GM12878 (cell line): ENCODE measurements at regions not wholly inside any gene's neighbourhood (a gene's known extent, or its start where the extent isn't known, plus 50 kb on each side); places are given as distances from the start of the nearest gene placed in this dataset.

Experiments
- ATAC-seq: fragments of 200-7000 bp; cut with Tn5 transposase; 3 replicates; pipeline ENCODE4 v1.9.1; 2020; ENCODE audit warnings: mild to moderate bottlenecking, moderate library complexity
- BruUV-seq: library from RNA; stranded (reverse); fragments of 400-500 nt; replicated peaks from 2 replicates; lab custom pipeline; 2021; lab: Mats Ljungman, UMichigan
- CTCF ChIA-PET: fragments of 300-600 bp; sonication (Branson Sonifier 250); formaldehyde crosslinking; extraction: SDS; loops from one replicate; lab custom pipeline; 2021; ENCODE audit warnings: inconsistent platforms; lab: Yijun Ruan, JAX
- POLR2A ChIA-PET: fragments of 350-600 bp; formaldehyde crosslinking; extraction: SDS; loops from one replicate; lab custom pipeline; 2021; ENCODE audit warnings: inconsistent platforms; lab: Charles Lee
- RAD21 ChIA-PET: fragments of 300-600 bp; sonication (Branson Sonifier 250); formaldehyde crosslinking; loops from one replicate; lab custom pipeline; 2023; ENCODE audit warnings: antibody characterized with exemption; ENCODE audit not compliant: unreplicated experiment; lab: Charles Lee
- SMC1A ChIA-PET: fragments of 300-600 bp; sonication (Branson Sonifier 250); formaldehyde crosslinking; loops from one replicate; lab custom pipeline; 2023; ENCODE audit not compliant: unreplicated experiment, uncharacterized antibody; lab: Charles Lee
- DNase-seq: peaks from one replicate; pipeline ENCODE4 v3.0.0-alpha.2; 2011; ENCODE audit warnings: low read depth, low spot score
- FAIRE-seq: peaks from 3 replicates; lab custom pipeline; 2011; peaks lifted over from hg19 to GRCh38; lab: Jason Lieb, UNC
- H2AFZ ChIP-seq: 2 replicates; pipeline ENCODE4 v1.6.0; 2011; ENCODE audit warnings: low read depth, low read length, control low read depth; ENCODE audit not compliant: control insufficient read depth
- H3K27ac ChIP-seq: 2 replicates; pipeline ENCODE4 v1.5.1; 2011; ENCODE audit warnings: control low read depth; ENCODE audit not compliant: control insufficient read depth, insufficient read depth
- H3K27me3 ChIP-seq, 2 experiments: replicated peaks in 1 of 2; 2 replicates each; pipeline versions ENCODE4 v1.6.0 to v1.6.1; 2011; ENCODE audit warnings: low read length in 1 of 2; ENCODE audit not compliant: control insufficient read depth in 2 of 2, insufficient read depth in 2 of 2
- H3K36me3 ChIP-seq, 2 experiments: 2 replicates each; pipeline ENCODE4 v1.5.1; 2011; ENCODE audit warnings: low read length in 1 of 2; ENCODE audit not compliant: control insufficient read depth in 2 of 2, insufficient read depth in 2 of 2
- H3K4me1 ChIP-seq: 2 replicates; pipeline ENCODE4 v1.6.1; 2011; ENCODE audit warnings: mild to moderate bottlenecking, low read length, moderate library complexity, mixed read lengths; ENCODE audit not compliant: control insufficient read depth, insufficient read depth
- H3K4me2 ChIP-seq: 2 replicates; pipeline ENCODE4 v1.6.0; 2011; ENCODE audit warnings: control low read depth; ENCODE audit not compliant: control insufficient read depth, insufficient read depth
- H3K4me3 ChIP-seq: fragments of 200-600 bp; sonication (generic); 2 replicates; pipeline ENCODE4 v1.5.1; 2016
- H3K79me2 ChIP-seq: 2 replicates; pipeline ENCODE4 v1.6.0; 2011; ENCODE audit warnings: low read length; ENCODE audit not compliant: control insufficient read depth, insufficient read depth
- H3K9ac ChIP-seq: 2 replicates; pipeline ENCODE4 v1.8.0; 2011; ENCODE audit warnings: low read length, control low read depth, mixed read lengths; ENCODE audit not compliant: control insufficient read depth, insufficient read depth
- H3K9me3 ChIP-seq: replicated peaks from 3 replicates; pipeline ENCODE4 v1.5.1; 2011; ENCODE audit warnings: mild to moderate bottlenecking, low read length; ENCODE audit not compliant: control insufficient read depth, insufficient read depth
- H4K20me1 ChIP-seq: 2 replicates; pipeline ENCODE4 v1.6.0; 2011; ENCODE audit not compliant: control insufficient read depth, insufficient read depth
- BRCA1 ChIP-seq: IDR thresholded peaks from 2 replicates; pipeline ENCODE4 v1.6.1; 2011; ENCODE audit warnings: low read depth, low read length, improper control_type of control experiment
- CBFB ChIP-seq: IDR thresholded peaks from 2 replicates; pipeline ENCODE4 v1.6.1; 2016; ENCODE audit warnings: antibody characterized with exemption, low read depth
- CBX5 ChIP-seq: sonication (generic); IDR thresholded peaks from 2 replicates; pipeline ENCODE4 v1.6.1; 2016; ENCODE audit warnings: low read depth, moderate library complexity, mild to moderate bottlenecking, inconsistent platforms
- CEBPB ChIP-seq, 2 experiments: fragments of 150-350 bp in 1 of 2; IDR thresholded peaks; 2 replicates each; pipeline ENCODE4 v1.6.1; 2012 to 2014; ENCODE audit warnings: low read depth in 2 of 2, low read length in 2 of 2, borderline replicate concordance in 1 of 2, inconsistent platforms in 1 of 2
- FOXM1 ChIP-seq: IDR thresholded peaks from 2 replicates; pipeline ENCODE4 v1.6.1; 2012; ENCODE audit warnings: low read depth, mild to moderate bottlenecking, inconsistent platforms, low read length, moderate library complexity
- HCFC1 ChIP-seq: fragments of 150-350 bp; IDR thresholded peaks from 2 replicates; pipeline ENCODE4 v1.6.1; 2014; ENCODE audit warnings: low read length
- MXI1 ChIP-seq: fragments of 150-350 bp; IDR thresholded peaks from 2 replicates; pipeline ENCODE4 v1.6.1; 2011; ENCODE audit warnings: low read depth, mild to moderate bottlenecking, inconsistent platforms, low read length, improper control_type of control experiment
- NFYB ChIP-seq: IDR thresholded peaks from 2 replicates; pipeline ENCODE4 v1.6.1; 2011; ENCODE audit warnings: low read depth, mild to moderate bottlenecking, low read length, improper control_type of control experiment, moderate library complexity; ENCODE audit not compliant: insufficient read depth
- RAD21 ChIP-seq: IDR thresholded peaks from 2 replicates; pipeline ENCODE4 v1.6.1; 2011; ENCODE audit warnings: mild to moderate bottlenecking, low read depth, low read length, moderate library complexity; ENCODE audit not compliant: insufficient read depth
- RFX5 ChIP-seq: IDR thresholded peaks from 2 replicates; pipeline ENCODE4 v1.6.1; 2011; ENCODE audit warnings: low read depth, low read length, improper control_type of control experiment
- SREBF1 ChIP-seq: IDR thresholded peaks from 2 replicates; pipeline ENCODE4 v1.6.1; 2012; ENCODE audit warnings: mild to moderate bottlenecking, low read length
- SRF ChIP-seq, 2 experiments: IDR thresholded peaks; 2 replicates each; pipeline ENCODE4 v1.6.1; 2011; ENCODE audit warnings: low read depth in 2 of 2, low read length in 2 of 2, mild to moderate bottlenecking in 1 of 2, moderate library complexity in 1 of 2
- SUPT20H ChIP-seq: IDR thresholded peaks from 2 replicates; pipeline ENCODE4 v1.6.1; 2011; ENCODE audit warnings: low read depth, mild to moderate bottlenecking, low read length, moderate library complexity, borderline replicate concordance; ENCODE audit not compliant: control insufficient read depth
- YY1 ChIP-seq: IDR thresholded peaks from 2 replicates; pipeline ENCODE4 v1.6.1; 2011; ENCODE audit warnings: low read depth, mild to moderate bottlenecking, low read length
- ZBED1 ChIP-seq: IDR thresholded peaks from 2 replicates; pipeline ENCODE4 v1.6.1; 2016; ENCODE audit warnings: borderline replicate concordance
- WGBS: methylation state at CpG from one replicate; pipeline ENCODE4 v1.1.6; 2016; ENCODE audit warnings: low lambda C conversion rate; ENCODE audit not compliant: insufficient replicate concordance, insufficient coverage; ENCODE audit errors: missing lambda C conversion rate; 5-methylcytosine and 5-hydroxymethylcytosine counted together
- in situ Hi-C: fragments of 300-500 bp; cut with MboI; formaldehyde crosslinking; loops from 9 replicates; pipeline ENCODE4 v1.14.3; 2018; ENCODE audit warnings: mixed read lengths
- intact Hi-C: fragments of 100-400 bp; cut with micrococcal nuclease; formaldehyde crosslinking; loops from one replicate; pipeline ENCODE4 v1.14.2; 2022; ENCODE audit not compliant: unreplicated experiment
- TF ChIP-seq, protein P1 (sequence below): fragments of 450-650 bp; formaldehyde crosslinking; IDR thresholded peaks from 2 replicates; pipeline ENCODE4 v1.4.0; 2020; ENCODE audit warnings: mild to moderate bottlenecking, moderate library complexity
- TF ChIP-seq, protein P2 (sequence below): fragments of 450-650 bp; IDR thresholded peaks from 2 replicates; pipeline ENCODE4 v1.6.1; 2018; ENCODE audit warnings: mild to moderate bottlenecking, low read depth, moderate library complexity; ENCODE audit not compliant: partially characterized antibody
- TF ChIP-seq, protein P3 (sequence below): fragments of 450-650 bp; IDR thresholded peaks from 2 replicates; pipeline ENCODE4 v1.6.1; 2018; ENCODE audit warnings: borderline replicate concordance, mild to moderate bottlenecking; ENCODE audit not compliant: partially characterized antibody

DNA sequence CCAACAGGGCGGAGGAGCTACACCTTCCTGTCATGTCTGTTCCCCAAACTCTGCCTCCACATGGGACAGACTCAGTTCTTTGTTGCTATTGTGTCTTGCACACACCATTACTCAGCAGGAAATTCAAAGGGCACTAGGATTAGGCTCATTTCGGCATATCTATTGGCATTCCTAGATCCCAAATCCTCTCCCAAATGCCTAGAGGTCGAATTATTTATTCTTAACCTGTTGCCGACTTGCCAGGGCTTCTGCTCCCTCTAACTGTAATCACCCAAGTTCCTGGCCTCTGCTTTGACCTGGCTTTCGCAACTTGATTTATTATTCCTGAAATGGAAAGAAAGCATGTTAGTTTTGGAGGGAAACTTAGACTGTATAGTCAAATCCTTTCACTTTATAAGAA lies 67.8 kb upstream of the ST6GAL2 start:
- DNase-seq (no peak), ATAC-seq (no peak), FAIRE-seq (no peak)
- Histone ChIP-seq H3K79me2 (no peaks in the 10 kb centered on the region), H4K20me1 (no peaks in the 10 kb centered on the region), H3K4me2 (no peak overlapping the region), H3K9ac (no peak overlapping the region), H3K4me1 (no peaks in the 10 kb centered on the region), H3K9me3 (no peaks in the 10 kb centered on the region), H3K36me3 (no peaks in the 10 kb centered on the region), H3K4me3 (no peak overlapping the region), H3K27me3 (no peaks in the 10 kb centered on the region), H3K27ac (no peak overlapping the region), H2AFZ (no peak overlapping the region)
- ChIA-PET POLR2A (no interaction called here), SMC1A (no interaction called here), CTCF (no interaction called here), RAD21 (no interaction called here)
- in situ Hi-C loops, result no loop called here
- intact Hi-C loops, result no loop called here
- 15% methylated on average over 5 of the region's 5 CpGs for WGBS
- BruUV-seq, result no TSS peak
- no peak for TF ChIP-seq SREBF1
- no peak for TF ChIP-seq MXI1
- TF ChIP-seq, protein P1, sequence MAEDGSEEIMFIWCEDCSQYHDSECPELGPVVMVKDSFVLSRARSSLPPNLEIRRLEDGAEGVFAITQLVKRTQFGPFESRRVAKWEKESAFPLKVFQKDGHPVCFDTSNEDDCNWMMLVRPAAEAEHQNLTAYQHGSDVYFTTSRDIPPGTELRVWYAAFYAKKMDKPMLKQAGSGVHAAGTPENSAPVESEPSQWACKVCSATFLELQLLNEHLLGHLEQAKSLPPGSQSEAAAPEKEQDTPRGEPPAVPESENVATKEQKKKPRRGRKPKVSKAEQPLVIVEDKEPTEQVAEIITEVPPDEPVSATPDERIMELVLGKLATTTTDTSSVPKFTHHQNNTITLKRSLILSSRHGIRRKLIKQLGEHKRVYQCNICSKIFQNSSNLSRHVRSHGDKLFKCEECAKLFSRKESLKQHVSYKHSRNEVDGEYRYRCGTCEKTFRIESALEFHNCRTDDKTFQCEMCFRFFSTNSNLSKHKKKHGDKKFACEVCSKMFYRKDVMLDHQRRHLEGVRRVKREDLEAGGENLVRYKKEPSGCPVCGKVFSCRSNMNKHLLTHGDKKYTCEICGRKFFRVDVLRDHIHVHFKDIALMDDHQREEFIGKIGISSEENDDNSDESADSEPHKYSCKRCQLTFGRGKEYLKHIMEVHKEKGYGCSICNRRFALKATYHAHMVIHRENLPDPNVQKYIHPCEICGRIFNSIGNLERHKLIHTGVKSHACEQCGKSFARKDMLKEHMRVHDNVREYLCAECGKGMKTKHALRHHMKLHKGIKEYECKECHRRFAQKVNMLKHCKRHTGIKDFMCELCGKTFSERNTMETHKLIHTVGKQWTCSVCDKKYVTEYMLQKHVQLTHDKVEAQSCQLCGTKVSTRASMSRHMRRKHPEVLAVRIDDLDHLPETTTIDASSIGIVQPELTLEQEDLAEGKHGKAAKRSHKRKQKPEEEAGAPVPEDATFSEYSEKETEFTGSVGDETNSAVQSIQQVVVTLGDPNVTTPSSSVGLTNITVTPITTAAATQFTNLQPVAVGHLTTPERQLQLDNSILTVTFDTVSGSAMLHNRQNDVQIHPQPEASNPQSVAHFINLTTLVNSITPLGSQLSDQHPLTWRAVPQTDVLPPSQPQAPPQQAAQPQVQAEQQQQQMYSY (CRISPR knock-in tag), result no peak
- no peak for TF ChIP-seq ZBED1
- TF ChIP-seq BRCA1, result no peak
- no peak for TF ChIP-seq SRF (IDR thresholded peaks at IDR 0.05; ENCODE audit: low read depth in 2 of 2, low read length in 2 of 2)
- TF ChIP-seq RAD21, result no peak
- no peak for TF ChIP-seq NFYB
- no peak for TF ChIP-seq CEBPB (IDR thresholded peaks at IDR 0.05; ENCODE audit: borderline replicate concordance in 1 of 2, low read depth in 2 of 2, low read length in 2 of 2)
- TF ChIP-seq FOXM1, result no peak
- TF ChIP-seq HCFC1, result no peak
- TF ChIP-seq CBX5, result no peak
- TF ChIP-seq RFX5, result no peak
- no peak for TF ChIP-seq YY1
- TF ChIP-seq, protein P2, sequence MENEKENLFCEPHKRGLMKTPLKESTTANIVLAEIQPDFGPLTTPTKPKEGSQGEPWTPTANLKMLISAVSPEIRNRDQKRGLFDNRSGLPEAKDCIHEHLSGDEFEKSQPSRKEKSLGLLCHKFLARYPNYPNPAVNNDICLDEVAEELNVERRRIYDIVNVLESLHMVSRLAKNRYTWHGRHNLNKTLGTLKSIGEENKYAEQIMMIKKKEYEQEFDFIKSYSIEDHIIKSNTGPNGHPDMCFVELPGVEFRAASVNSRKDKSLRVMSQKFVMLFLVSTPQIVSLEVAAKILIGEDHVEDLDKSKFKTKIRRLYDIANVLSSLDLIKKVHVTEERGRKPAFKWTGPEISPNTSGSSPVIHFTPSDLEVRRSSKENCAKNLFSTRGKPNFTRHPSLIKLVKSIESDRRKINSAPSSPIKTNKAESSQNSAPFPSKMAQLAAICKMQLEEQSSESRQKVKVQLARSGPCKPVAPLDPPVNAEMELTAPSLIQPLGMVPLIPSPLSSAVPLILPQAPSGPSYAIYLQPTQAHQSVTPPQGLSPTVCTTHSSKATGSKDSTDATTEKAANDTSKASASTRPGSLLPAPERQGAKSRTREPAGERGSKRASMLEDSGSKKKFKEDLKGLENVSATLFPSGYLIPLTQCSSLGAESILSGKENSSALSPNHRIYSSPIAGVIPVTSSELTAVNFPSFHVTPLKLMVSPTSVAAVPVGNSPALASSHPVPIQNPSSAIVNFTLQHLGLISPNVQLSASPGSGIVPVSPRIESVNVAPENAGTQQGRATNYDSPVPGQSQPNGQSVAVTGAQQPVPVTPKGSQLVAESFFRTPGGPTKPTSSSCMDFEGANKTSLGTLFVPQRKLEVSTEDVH, result no peak
- TF ChIP-seq CBFB, result no peak
- TF ChIP-seq, protein P3, sequence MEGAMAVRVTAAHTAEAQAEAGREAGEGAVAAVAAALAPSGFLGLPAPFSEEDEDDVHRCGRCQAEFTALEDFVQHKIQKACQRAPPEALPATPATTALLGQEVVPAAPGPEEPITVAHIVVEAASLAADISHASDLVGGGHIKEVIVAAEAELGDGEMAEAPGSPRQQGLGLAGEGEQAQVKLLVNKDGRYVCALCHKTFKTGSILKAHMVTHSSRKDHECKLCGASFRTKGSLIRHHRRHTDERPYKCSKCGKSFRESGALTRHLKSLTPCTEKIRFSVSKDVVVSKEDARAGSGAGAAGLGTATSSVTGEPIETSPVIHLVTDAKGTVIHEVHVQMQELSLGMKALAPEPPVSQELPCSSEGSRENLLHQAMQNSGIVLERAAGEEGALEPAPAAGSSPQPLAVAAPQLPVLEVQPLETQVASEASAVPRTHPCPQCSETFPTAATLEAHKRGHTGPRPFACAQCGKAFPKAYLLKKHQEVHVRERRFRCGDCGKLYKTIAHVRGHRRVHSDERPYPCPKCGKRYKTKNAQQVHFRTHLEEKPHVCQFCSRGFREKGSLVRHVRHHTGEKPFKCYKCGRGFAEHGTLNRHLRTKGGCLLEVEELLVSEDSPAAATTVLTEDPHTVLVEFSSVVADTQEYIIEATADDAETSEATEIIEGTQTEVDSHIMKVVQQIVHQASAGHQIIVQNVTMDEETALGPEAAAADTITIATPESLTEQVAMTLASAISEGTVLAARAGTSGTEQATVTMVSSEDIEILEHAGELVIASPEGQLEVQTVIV, result no peak
- TF ChIP-seq SUPT20H, result no peak
